Peyer's patch (tissue), 4 donors: ENCODE measurements at regions not wholly inside any gene's neighbourhood (a gene's known extent, or its start where the extent isn't known, plus 50 kb on each side); places are given as distances from the start of the nearest gene placed in this dataset.

Source experiments
- DNase-seq, 3 donors: peaks; one replicate each; pipeline ENCODE4 v3.0.0-alpha.2; 2017 to 2019
- H3K27ac ChIP-seq, 4 donors: fragments of 200-600 bp; sonication (generic); one replicate each; pipeline ENCODE4 v1.5.1; 2016 to 2019
- H3K27me3 ChIP-seq, 2 donors: fragments of 200-600 bp; sonication (generic); one replicate each; pipeline ENCODE4 v1.5.1; 2019
- H3K36me3 ChIP-seq, 3 donors: fragments of 200-600 bp; sonication (generic); one replicate each; pipeline ENCODE4 v1.5.1; 2016 to 2019
- H3K4me1 ChIP-seq, 4 donors: fragments of 200-600 bp; sonication (generic); one replicate each; pipeline ENCODE4 v1.5.1; 2016 to 2019
- H3K4me3 ChIP-seq, 4 donors: fragments of 200-600 bp; sonication (generic); 1 replicate in 3 of 4; 2 replicates in 1 of 4; pipeline ENCODE4 v1.5.1; 2016 to 2019; ENCODE audit warnings: mild to moderate bottlenecking in 1 of 4
- H3K9me3 ChIP-seq, 4 donors: fragments of 200-600 bp; sonication (generic); one replicate each; pipeline ENCODE4 v1.5.1; 2016 to 2019; ENCODE audit warnings: mild to moderate bottlenecking in 1 of 4
- POLR2A ChIP-seq, 2 donors: fragments of 450-650 bp; IDR thresholded peaks; one replicate each; pipeline ENCODE4 v1.5.1; 2017; ENCODE audit warnings: antibody characterized with exemption in 2 of 2, mild to moderate bottlenecking in 2 of 2, moderate library complexity in 2 of 2
- TF ChIP-seq, protein P1 (sequence below), 6 experiments: fragments of 450-650 bp in 4 of 6; fragments of 200-600 bp in 2 of 6; sonication (generic) in 1 of 6; IDR thresholded peaks; one replicate each; pipeline ENCODE4 v1.5.1; 2017 to 2019; ENCODE audit warnings: antibody characterized with exemption in 6 of 6, mild to moderate bottlenecking in 3 of 6, moderate library complexity in 1 of 6

DNA sequence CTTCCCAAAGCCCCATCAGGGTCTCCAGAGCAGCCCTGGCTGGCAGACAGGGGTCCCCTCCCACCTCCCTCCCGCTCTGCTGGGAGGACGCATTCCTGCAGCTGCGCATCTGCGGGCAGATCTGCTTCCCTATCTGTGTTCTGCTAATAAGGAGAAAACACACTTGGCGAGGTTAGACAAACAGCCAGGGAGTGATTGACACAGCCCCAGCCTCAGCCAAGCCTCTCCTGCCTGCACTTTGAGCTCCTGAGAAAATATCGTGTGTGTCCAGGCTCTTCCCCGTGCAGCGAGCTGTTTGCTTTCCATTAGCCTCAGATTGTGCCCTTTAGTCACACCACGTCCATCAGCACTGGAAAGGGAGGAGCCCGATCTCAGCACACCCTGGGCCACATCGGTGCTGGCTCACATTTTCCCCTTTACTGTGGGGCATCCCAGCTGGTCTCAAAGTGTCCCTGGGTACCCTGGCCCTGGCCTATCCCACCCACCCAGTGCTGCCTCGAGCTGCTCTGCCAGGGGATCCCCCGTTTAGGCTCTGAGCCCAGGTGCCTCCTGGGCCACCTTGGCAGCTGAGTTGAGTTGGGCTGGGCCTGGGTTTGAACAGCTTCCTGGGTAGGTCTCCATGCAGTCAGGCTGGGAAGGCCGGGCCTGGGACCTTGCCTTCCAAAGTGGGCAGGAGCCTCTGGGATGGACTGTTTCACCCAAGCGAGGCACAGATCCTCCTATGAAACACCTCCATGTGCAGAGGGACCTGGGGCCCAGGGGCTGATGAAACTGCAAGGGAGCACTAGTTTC is 61.1 kb downstream of the BARX1 start:
- H3K36me3 ChIP-seq, result no peaks in the 10 kb centered on the region
- no peaks in the 10 kb centered on the region for H3K4me1 ChIP-seq
- TF ChIP-seq, protein P1, sequence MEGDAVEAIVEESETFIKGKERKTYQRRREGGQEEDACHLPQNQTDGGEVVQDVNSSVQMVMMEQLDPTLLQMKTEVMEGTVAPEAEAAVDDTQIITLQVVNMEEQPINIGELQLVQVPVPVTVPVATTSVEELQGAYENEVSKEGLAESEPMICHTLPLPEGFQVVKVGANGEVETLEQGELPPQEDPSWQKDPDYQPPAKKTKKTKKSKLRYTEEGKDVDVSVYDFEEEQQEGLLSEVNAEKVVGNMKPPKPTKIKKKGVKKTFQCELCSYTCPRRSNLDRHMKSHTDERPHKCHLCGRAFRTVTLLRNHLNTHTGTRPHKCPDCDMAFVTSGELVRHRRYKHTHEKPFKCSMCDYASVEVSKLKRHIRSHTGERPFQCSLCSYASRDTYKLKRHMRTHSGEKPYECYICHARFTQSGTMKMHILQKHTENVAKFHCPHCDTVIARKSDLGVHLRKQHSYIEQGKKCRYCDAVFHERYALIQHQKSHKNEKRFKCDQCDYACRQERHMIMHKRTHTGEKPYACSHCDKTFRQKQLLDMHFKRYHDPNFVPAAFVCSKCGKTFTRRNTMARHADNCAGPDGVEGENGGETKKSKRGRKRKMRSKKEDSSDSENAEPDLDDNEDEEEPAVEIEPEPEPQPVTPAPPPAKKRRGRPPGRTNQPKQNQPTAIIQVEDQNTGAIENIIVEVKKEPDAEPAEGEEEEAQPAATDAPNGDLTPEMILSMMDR (IDR thresholded peaks at IDR 0.05), result no peak
- no peak for TF ChIP-seq POLR2A (IDR thresholded peaks at IDR 0.05)
- DNase-seq, result peak in 2 of 3 donors; percentile 68 to 73
- H3K27ac ChIP-seq, result peak overlapping the region in 2 of 4 donors; percentile 46 to 51
- no peaks in the 10 kb centered on the region for H3K9me3 ChIP-seq
- no peak overlapping the region for H3K4me3 ChIP-seq
- H3K27me3 ChIP-seq, result no peaks in the 10 kb centered on the region

GRCh38 chr9:93893194-93893593 is 62.0 kb downstream of the BARX1 start:
- H3K4me1 ChIP-seq, result no peaks in the 10 kb centered on the region
- no peaks in the 10 kb centered on the region for H3K9me3 ChIP-seq
- no peaks in the 10 kb centered on the region for H3K36me3 ChIP-seq
- TF ChIP-seq, protein P1 (IDR thresholded peaks at IDR 0.05), result no peak
- no peak for TF ChIP-seq POLR2A (IDR thresholded peaks at IDR 0.05)
- no peak overlapping the region for H3K27ac ChIP-seq
- H3K27me3 ChIP-seq, result no peaks in the 10 kb centered on the region
- DNase-seq, result no peak
- no peak overlapping the region for H3K4me3 ChIP-seq

- peak in 1 of 3 donors; percentile 5 for DNase-seq
- Histone ChIP-seq H3K27ac (no peak overlapping the region), H3K4me1 (no peaks in the 10 kb centered on the region), H3K9me3 (no peaks in the 10 kb centered on the region), H3K36me3 (no peaks in the 10 kb centered on the region), H3K4me3 (no peak overlapping the region), H3K27me3 (no peaks in the 10 kb centered on the region)
- TF ChIP-seq POLR2A (IDR thresholded peaks at IDR 0.05), result no peak
- TF ChIP-seq, protein P1 (IDR thresholded peaks at IDR 0.05), result no peak
These were observed 62.4 kb downstream of the BARX1 start for GRCh38 chr9:93892748-93893147.

GRCh38 chr9:93891549-93892310 is 63.4 kb downstream of the BARX1 start:
- H3K27ac ChIP-seq, result no peak overlapping the region
- H3K4me1 ChIP-seq, result no peaks in the 10 kb centered on the region
- TF ChIP-seq, protein P1 (IDR thresholded peaks at IDR 0.05), result no peak
- no peak overlapping the region for H3K4me3 ChIP-seq
- H3K9me3 ChIP-seq, result no peaks in the 10 kb centered on the region
- H3K27me3 ChIP-seq, result no peaks in the 10 kb centered on the region
- DNase-seq, result peak in 2 of 3 donors; percentile 42 to 46
- H3K36me3 ChIP-seq, result no peaks in the 10 kb centered on the region

GRCh38 chr9:93891050-93891449 is 64.1 kb downstream of the BARX1 start:
- no peaks in the 10 kb centered on the region for H3K27me3 ChIP-seq
- H3K27ac ChIP-seq, result no peak overlapping the region
- no peak overlapping the region for H3K4me3 ChIP-seq
- no peaks in the 10 kb centered on the region for H3K9me3 ChIP-seq
- H3K36me3 ChIP-seq, result no peaks in the 10 kb centered on the region
- no peak for TF ChIP-seq POLR2A (IDR thresholded peaks at IDR 0.05)
- TF ChIP-seq, protein P1 (IDR thresholded peaks at IDR 0.05), result no peak
- no peaks in the 10 kb centered on the region for H3K4me1 ChIP-seq
- peak in 1 of 3 donors; percentile 15 for DNase-seq
